HCT116 (cell line): ENCODE measurements at regions not wholly inside any gene's neighbourhood (a gene's known extent, or its start where the extent isn't known, plus 50 kb on each side); places are given as distances from the start of the nearest gene placed in this dataset.

Experiments
- ATAC-seq: fragments of 200-7000 bp; cut with Tn5 transposase; 2 replicates; pipeline ENCODE4 v1.9.1; 2020; ENCODE audit warnings: mild to moderate bottlenecking, moderate library complexity
- BruUV-seq: library from RNA; stranded (reverse); fragments of 400-500 nt; replicated peaks from 2 replicates; lab custom pipeline; 2021; lab: Mats Ljungman, UMichigan
- CTCF ChIA-PET: fragments of 300-600 bp; sonication (Branson Sonifier 250); formaldehyde crosslinking; loops from one replicate; lab custom pipeline; 2021; ENCODE audit warnings: antibody characterized with exemption; lab: Charles Lee
- POLR2A ChIA-PET: fragments of 300-600, 350-600 bp; sonication (Branson Sonifier 250); formaldehyde crosslinking; loops from one replicate; lab custom pipeline; 2021; ENCODE audit warnings: antibody characterized with exemption; lab: Charles Lee
- RAD21 ChIA-PET, 2 experiments: fragments of 300-600 bp; sonication (Branson Sonifier 250); formaldehyde crosslinking; loops; one replicate each; lab custom pipeline; 2023; ENCODE audit warnings: low total read pairs in 2 of 2; ENCODE audit not compliant: uncharacterized antibody in 2 of 2, unreplicated experiment in 2 of 2, low non-redundant PET in 1 of 2; lab: Charles Lee
- DNase-seq: peaks from one replicate; pipeline ENCODE4 v3.0.0-alpha.2; 2010; ENCODE audit warnings: low read depth, low spot score
- H2AFZ ChIP-seq: fragments of 200-600 bp; shearing (Covaris generic), sonication (generic); 2 replicates; pipeline ENCODE4 v1.6.1; 2017; ENCODE audit warnings: low read depth, mixed run types, mixed read lengths, antibody characterized with exemption, low read length; ENCODE audit not compliant: poor library complexity, severe bottlenecking
- H3K27ac ChIP-seq: 2 replicates; pipeline ENCODE4 v1.5.1; 2012; ENCODE audit warnings: low read depth, low read length
- H3K27me3 ChIP-seq: fragments of 200-600 bp; sonication (generic); 2 replicates; pipeline ENCODE4 v1.6.1; 2016; ENCODE audit warnings: mixed run types, low read length, mixed read lengths; ENCODE audit not compliant: insufficient read depth
- H3K36me3 ChIP-seq, 2 experiments: fragments of 200-500 bp in 1 of 2; fragments of 200-600 bp in 1 of 2; sonication (Bioruptor generic) in 1 of 2; sonication (generic) in 1 of 2; 2 replicates each; pipeline versions ENCODE4 v1.5.1 to v1.6.1; 2014 to 2016; ENCODE audit warnings: low read length in 2 of 2, inconsistent platforms in 1 of 2, mixed read lengths in 1 of 2, mixed run types in 1 of 2; ENCODE audit not compliant: insufficient read depth in 2 of 2, control insufficient read depth in 1 of 2
- H3K4me1 ChIP-seq, 2 experiments: fragments of 200-600 bp in 1 of 2; sonication (generic) in 1 of 2; 2 replicates each; pipeline versions ENCODE4 v1.5.1 to v1.6.1; 2012 to 2017; ENCODE audit warnings: low read length in 2 of 2, inconsistent platforms in 1 of 2, mild to moderate bottlenecking in 1 of 2, mixed read lengths in 1 of 2, mixed run types in 1 of 2, moderate library complexity in 1 of 2; ENCODE audit not compliant: insufficient read depth in 2 of 2, control insufficient read depth in 1 of 2
- H3K4me2 ChIP-seq: fragments of 200-600 bp; sonication (generic); 2 replicates; pipeline ENCODE4 v1.6.1; 2017; ENCODE audit warnings: mixed run types, low read length, mixed read lengths
- H3K4me3 ChIP-seq, 2 experiments: fragments of 200-600 bp in 1 of 2; sonication (generic) in 1 of 2; replicated peaks in 1 of 2; 2 replicates each; pipeline ENCODE4 v1.5.1; 2011 to 2016; ENCODE audit warnings: low read length in 2 of 2, control low read depth in 1 of 2, low read depth in 1 of 2, mild to moderate bottlenecking in 1 of 2, mixed read lengths in 1 of 2, mixed run types in 1 of 2
- H3K79me2 ChIP-seq: fragments of 200-600 bp; sonication (generic); 2 replicates; pipeline ENCODE4 v1.6.1; 2017; ENCODE audit warnings: mild to moderate bottlenecking, mixed run types, low read length, moderate library complexity, mixed read lengths; ENCODE audit not compliant: insufficient read depth
- H3K9ac ChIP-seq: fragments of 200-600 bp; sonication (generic); 2 replicates; pipeline ENCODE4 v1.6.1; 2016; ENCODE audit warnings: low read length, mixed read lengths
- H3K9me2 ChIP-seq: fragments of 200-600 bp; sonication (generic), shearing (Covaris generic); 2 replicates; pipeline ENCODE4 v1.6.1; 2017; ENCODE audit warnings: mixed run types, mild to moderate bottlenecking, moderate library complexity; ENCODE audit not compliant: insufficient read depth
- H3K9me3 ChIP-seq, 2 experiments: fragments of 200-500 bp in 1 of 2; fragments of 200-600 bp in 1 of 2; sonication (Bioruptor generic) in 1 of 2; sonication (generic) in 1 of 2; 2 replicates each; pipeline ENCODE4 v1.6.1; 2014 to 2017; ENCODE audit warnings: low read length in 2 of 2, mixed read lengths in 2 of 2, inconsistent platforms in 1 of 2, low read depth in 1 of 2, mild to moderate bottlenecking in 1 of 2, mixed run types in 1 of 2, moderate library complexity in 1 of 2; ENCODE audit not compliant: control insufficient read depth in 1 of 2, insufficient read depth in 1 of 2
- H4K20me1 ChIP-seq: fragments of 200-600 bp; sonication (generic), shearing (Covaris generic); 2 replicates; pipeline ENCODE4 v1.6.1; 2017; ENCODE audit warnings: mixed run types, mild to moderate bottlenecking, moderate library complexity; ENCODE audit not compliant: insufficient read depth
- CBX3 ChIP-seq: IDR thresholded peaks from 2 replicates; pipeline ENCODE4 v1.6.1; 2012; ENCODE audit warnings: low read depth
- CEBPB ChIP-seq: IDR thresholded peaks from 2 replicates; pipeline ENCODE4 v1.6.1; 2012; ENCODE audit warnings: low read depth
- CTCF ChIP-seq, 3 experiments: fragments of 200-600 bp in 1 of 3; sonication (generic) in 1 of 3; IDR thresholded peaks in 2 of 3; conservative IDR thresholded peaks in 1 of 3; 2 replicates each; pipeline ENCODE4 v1.5.1; 2012 to 2017; ENCODE audit warnings: low read depth in 2 of 3, low read length in 2 of 3, antibody characterized with exemption in 1 of 3, borderline replicate concordance in 1 of 3, control low read depth in 1 of 3, mild to moderate bottlenecking in 1 of 3, mixed read lengths in 1 of 3, mixed run types in 1 of 3, moderate library complexity in 1 of 3; ENCODE audit not compliant: insufficient read depth in 1 of 3
- RAD21 ChIP-seq: IDR thresholded peaks from 2 replicates; pipeline ENCODE4 v1.6.1; 2012; ENCODE audit warnings: low read depth, mild to moderate bottlenecking
- intact Hi-C: fragments of 100-400 bp; cut with micrococcal nuclease; formaldehyde crosslinking; loops from 2 replicates; pipeline ENCODE4 v1.10.0; 2022

DNA sequence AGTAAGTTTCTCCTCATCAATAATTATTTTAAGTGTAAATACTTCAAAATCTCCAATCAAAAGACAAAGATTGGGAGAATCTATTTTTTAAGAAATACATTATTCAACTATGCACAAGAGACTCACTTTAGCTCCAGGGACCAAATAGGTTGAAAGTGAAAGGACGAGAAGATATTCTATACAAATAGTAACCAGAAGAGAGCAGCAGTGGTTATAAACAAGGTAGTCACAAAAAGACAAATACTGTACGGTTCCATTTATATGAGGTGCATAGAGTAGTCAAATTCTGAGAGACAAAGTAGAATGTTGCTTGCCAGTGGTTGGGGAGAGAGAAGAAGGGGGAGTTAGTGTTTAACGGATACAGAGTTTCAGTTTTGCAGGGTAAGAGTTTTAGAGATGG is 69.8 kb downstream of the POU3F3 start:
- TF ChIP-seq CTCF (IDR thresholded peaks at IDR 0.05 in 2 of 3, conservative IDR thresholded peaks at IDR 0.05 in 1 of 3; ENCODE audit: borderline replicate concordance in 1 of 3, insufficient read depth in 1 of 3, low read depth in 2 of 3, low read length in 2 of 3) (peak in 1 of 3 experiments; percentile 5; a peak in 1 of 6 replicates), CEBPB (no peak), RAD21 (0 out of 2 replicates have a peak, but pooled peaks have one; percentile 8)
- ATAC-seq (no peak; the same call in 1 of the 2 replicates), DNase-seq (no peak)
- no peak overlapping the region for H3K9ac ChIP-seq
- no peaks in the 10 kb centered on the region for H3K79me2 ChIP-seq
- H3K9me3 ChIP-seq: no peaks in the 10 kb centered on the region
- RAD21 ChIA-PET: no interaction called here
- no peaks in the 10 kb centered on the region for H3K27me3 ChIP-seq
- peaks cover 4 to 6% of the 10 kb centered on the region in 2 experiments; a peak in 2 of 4 replicates for H3K4me1 ChIP-seq
- H3K36me3 ChIP-seq: no peaks in the 10 kb centered on the region
- CTCF ChIA-PET: interaction anchor here (1.0 to 1.7 kb wide), 2 partner anchors 21 to 74 kb away, joined by 4 to 7 read pairs; no protein-coding TSS in a partner anchor
- POLR2A ChIA-PET: no interaction called here
- H4K20me1 ChIP-seq: no peaks in the 10 kb centered on the region
- no peaks in the 10 kb centered on the region for H3K9me2 ChIP-seq
- H3K27ac ChIP-seq: no peak overlapping the region
- no peak overlapping the region for H3K4me3 ChIP-seq
- intact Hi-C loops: no loop called here
- H2AFZ ChIP-seq: peak overlapping the region; percentile 22
- no TSS peak for BruUV-seq
- H3K4me2 ChIP-seq: no peak overlapping the region

GRCh38 chr2:104929663-104930062 is 75.7 kb downstream of the POU3F3 start:
- Histone ChIP-seq H2AFZ (no peak overlapping the region), H3K4me2 (no peak overlapping the region), H3K36me3 (no peaks in the 10 kb centered on the region), H3K9ac (no peak overlapping the region), H3K9me2 (no peaks in the 10 kb centered on the region), H3K4me1 (no peaks in the 10 kb centered on the region), H3K4me3 (no peak overlapping the region), H3K79me2 (no peaks in the 10 kb centered on the region), H3K27ac (no peak overlapping the region), H3K27me3 (peaks cover 16% of the 10 kb centered on the region), H4K20me1 (no peaks in the 10 kb centered on the region), H3K9me3 (no peaks in the 10 kb centered on the region)
- intact Hi-C loops: no loop called here
- CTCF ChIA-PET: no interaction called here
- ATAC-seq (no peak), DNase-seq (no peak)
- no TSS peak for BruUV-seq
- POLR2A ChIA-PET: no interaction called here
- RAD21 ChIA-PET: no interaction called here
- TF ChIP-seq CBX3: no peak
